ENCODE measurements at regions not wholly inside any gene's neighbourhood (a gene's known extent, or its start where the extent isn't known, plus 50 kb on each side); places are given as distances from the start of the nearest gene placed in this dataset.
A peak's percentile ranks its signal among the peaks of the same experiment; 100 is the strongest.

- no peaks in the 10 kb centered on the region for H3K36me3 ChIP-seq (ENCODE audit: control insufficient read depth in 4 of 4, insufficient read depth in 4 of 4, low read length in 4 of 4)
- no peaks in the 10 kb centered on the region for H3K4me1 ChIP-seq (ENCODE audit: control insufficient read depth in 5 of 5, insufficient read depth in 5 of 5, low read length in 5 of 5)
- no peaks in the 10 kb centered on the region for H3K27me3 ChIP-seq (ENCODE audit: control insufficient read depth in 3 of 3, insufficient read depth in 3 of 3, low read length in 2 of 3)
- WGBS, 2 donors, result 81 to 91% methylated on average over 9 of the region's 9 CpGs
- ATAC-seq (ENCODE audit: insufficient read depth, low FRiP score) (no peak), DNase-seq (no peak)
- no peak overlapping the region for H3K27ac ChIP-seq (ENCODE audit: low read depth in 1 of 2, low read length in 1 of 2)
- H3K9ac ChIP-seq (ENCODE audit: insufficient read depth in 1 of 2, low read length in 2 of 2), result no peak overlapping the region
- no peaks in the 10 kb centered on the region for H3K9me3 ChIP-seq (ENCODE audit: control insufficient read depth in 4 of 4, insufficient read depth in 3 of 4, low read length in 3 of 4)
- TF ChIP-seq, protein P1, sequence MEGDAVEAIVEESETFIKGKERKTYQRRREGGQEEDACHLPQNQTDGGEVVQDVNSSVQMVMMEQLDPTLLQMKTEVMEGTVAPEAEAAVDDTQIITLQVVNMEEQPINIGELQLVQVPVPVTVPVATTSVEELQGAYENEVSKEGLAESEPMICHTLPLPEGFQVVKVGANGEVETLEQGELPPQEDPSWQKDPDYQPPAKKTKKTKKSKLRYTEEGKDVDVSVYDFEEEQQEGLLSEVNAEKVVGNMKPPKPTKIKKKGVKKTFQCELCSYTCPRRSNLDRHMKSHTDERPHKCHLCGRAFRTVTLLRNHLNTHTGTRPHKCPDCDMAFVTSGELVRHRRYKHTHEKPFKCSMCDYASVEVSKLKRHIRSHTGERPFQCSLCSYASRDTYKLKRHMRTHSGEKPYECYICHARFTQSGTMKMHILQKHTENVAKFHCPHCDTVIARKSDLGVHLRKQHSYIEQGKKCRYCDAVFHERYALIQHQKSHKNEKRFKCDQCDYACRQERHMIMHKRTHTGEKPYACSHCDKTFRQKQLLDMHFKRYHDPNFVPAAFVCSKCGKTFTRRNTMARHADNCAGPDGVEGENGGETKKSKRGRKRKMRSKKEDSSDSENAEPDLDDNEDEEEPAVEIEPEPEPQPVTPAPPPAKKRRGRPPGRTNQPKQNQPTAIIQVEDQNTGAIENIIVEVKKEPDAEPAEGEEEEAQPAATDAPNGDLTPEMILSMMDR (IDR thresholded peaks at IDR 0.05; ENCODE audit: control extremely low read depth, extremely low read depth), result no peak
- no peak overlapping the region for H3K4me3 ChIP-seq
Observed at GRCh38 chr9:119810645-119811429, 441.6 kb upstream of the BRINP1 start.

DNA sequence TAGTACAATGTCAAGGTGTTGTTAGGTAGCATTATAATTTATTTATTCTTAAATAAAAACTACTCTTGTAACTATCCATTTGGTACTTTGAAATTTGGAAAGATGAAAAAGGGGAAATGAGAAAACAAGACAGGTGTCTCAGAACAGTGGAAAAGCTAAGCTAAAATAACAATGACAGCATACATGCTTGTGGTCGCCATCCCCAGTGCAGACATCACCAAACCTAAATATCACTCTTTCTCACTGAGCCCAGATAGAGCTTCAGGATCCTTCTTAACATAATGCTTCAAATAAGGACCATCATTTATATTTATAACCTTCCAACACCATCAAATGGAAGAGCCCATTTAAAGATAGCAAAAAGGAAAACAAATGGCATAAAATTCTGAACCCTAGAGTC is 434.4 kb upstream of the BRINP1 start:
- Histone ChIP-seq H3K4me3 (no peak overlapping the region), H3K4me1 (ENCODE audit: control insufficient read depth in 5 of 5, insufficient read depth in 5 of 5, low read length in 5 of 5) (no peaks in the 10 kb centered on the region), H3K9ac (ENCODE audit: insufficient read depth in 1 of 2, low read length in 2 of 2) (no peak overlapping the region), H3K36me3 (ENCODE audit: control insufficient read depth in 4 of 4, insufficient read depth in 4 of 4, low read length in 4 of 4) (no peaks in the 10 kb centered on the region), H3K27ac (ENCODE audit: low read depth in 1 of 2, low read length in 1 of 2) (no peak overlapping the region), H3K27me3 (ENCODE audit: control insufficient read depth in 3 of 3, insufficient read depth in 3 of 3, low read length in 2 of 3) (no peaks in the 10 kb centered on the region), H3K9me3 (ENCODE audit: control insufficient read depth in 4 of 4, insufficient read depth in 3 of 4, low read length in 3 of 4) (no peaks in the 10 kb centered on the region)
- WGBS, 2 donors, result 95 to 96% methylated on average over 1 of the region's 1 CpG
- DNase-seq (no peak), ATAC-seq (ENCODE audit: insufficient read depth, low FRiP score) (no peak)
- TF ChIP-seq, protein P1 (IDR thresholded peaks at IDR 0.05; ENCODE audit: control extremely low read depth, extremely low read depth), result no peak

DNA sequence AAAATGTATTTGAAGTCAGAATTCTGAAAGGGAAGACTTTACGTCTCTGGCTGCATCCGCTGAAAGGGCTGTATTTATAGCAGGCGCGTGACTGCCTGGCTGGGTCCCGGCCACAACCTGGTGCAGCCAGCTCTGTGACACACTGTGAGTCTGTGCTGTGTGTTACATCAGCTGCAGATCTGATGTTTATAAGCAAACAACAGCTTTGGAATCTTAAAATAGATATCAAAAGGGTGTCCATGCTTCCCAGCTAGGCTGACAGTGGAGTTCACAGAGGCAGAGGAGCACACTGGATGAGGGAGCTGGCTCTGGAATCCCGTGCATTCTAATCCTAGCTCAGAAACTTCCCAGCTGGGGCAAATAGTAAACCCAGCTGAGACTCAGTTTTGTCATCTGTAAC is 433.4 kb upstream of the BRINP1 start:
- Histone ChIP-seq H3K9me3 (ENCODE audit: control insufficient read depth in 4 of 4, insufficient read depth in 3 of 4, low read length in 3 of 4) (no peaks in the 10 kb centered on the region), H3K4me1 (ENCODE audit: control insufficient read depth in 5 of 5, insufficient read depth in 5 of 5, low read length in 5 of 5) (no peaks in the 10 kb centered on the region), H3K36me3 (ENCODE audit: control insufficient read depth in 4 of 4, insufficient read depth in 4 of 4, low read length in 4 of 4) (no peaks in the 10 kb centered on the region), H3K4me3 (no peak overlapping the region), H3K27me3 (ENCODE audit: control insufficient read depth in 3 of 3, insufficient read depth in 3 of 3, low read length in 2 of 3) (no peaks in the 10 kb centered on the region), H3K27ac (ENCODE audit: low read depth in 1 of 2, low read length in 1 of 2) (no peak overlapping the region), H3K9ac (ENCODE audit: insufficient read depth in 1 of 2, low read length in 2 of 2) (no peak overlapping the region)
- TF ChIP-seq, protein P1 (IDR thresholded peaks at IDR 0.05; ENCODE audit: control extremely low read depth, extremely low read depth), result no peak
- 27 to 39% methylated on average over 6 of the region's 6 CpGs for WGBS, 2 donors
- DNase-seq, result peak in 1 of 3 donors; percentile 13
- ATAC-seq (ENCODE audit: insufficient read depth, low FRiP score), result peak; percentile 43

GRCh38 chr9:119802133-119802532 is 432.9 kb upstream of the BRINP1 start:
- 33 to 38% methylated on average over 3 of the region's 3 CpGs for WGBS, 2 donors
- no peak overlapping the region for H3K4me3 ChIP-seq
- no peaks in the 10 kb centered on the region for H3K9me3 ChIP-seq (ENCODE audit: control insufficient read depth in 4 of 4, insufficient read depth in 3 of 4, low read length in 3 of 4)
- TF ChIP-seq, protein P1 (IDR thresholded peaks at IDR 0.05; ENCODE audit: control extremely low read depth, extremely low read depth), result no peak
- H3K9ac ChIP-seq (ENCODE audit: insufficient read depth in 1 of 2, low read length in 2 of 2), result no peak overlapping the region
- no peaks in the 10 kb centered on the region for H3K4me1 ChIP-seq (ENCODE audit: control insufficient read depth in 5 of 5, insufficient read depth in 5 of 5, low read length in 5 of 5)
- no peaks in the 10 kb centered on the region for H3K27me3 ChIP-seq (ENCODE audit: control insufficient read depth in 3 of 3, insufficient read depth in 3 of 3, low read length in 2 of 3)
- no peak overlapping the region for H3K27ac ChIP-seq (ENCODE audit: low read depth in 1 of 2, low read length in 1 of 2)
- H3K36me3 ChIP-seq (ENCODE audit: control insufficient read depth in 4 of 4, insufficient read depth in 4 of 4, low read length in 4 of 4), result no peaks in the 10 kb centered on the region
- no peak for DNase-seq
- no peak for ATAC-seq (ENCODE audit: insufficient read depth, low FRiP score)

Data from lung (tissue), 11 donors.